GM18499 (cell line): ENCODE measurements at regions not wholly inside any gene's neighbourhood (a gene's known extent, or its start where the extent isn't known, plus 50 kb on each side); places are given as distances from the start of the nearest gene placed in this dataset.

Experiments used
- ATAC-seq: cut with Tn5 transposase; IDR thresholded peaks from one replicate; pipeline ENCODE4 v1.9.1; 2021; ENCODE audit warnings: moderate number of reproducible peaks; ENCODE audit not compliant: insufficient read depth, unreplicated experiment

- ATAC-seq = no peak
These were observed 886.0 kb upstream of the FBXO33 start for GRCh38 chr14:40318211-40318719.

GRCh38 chr14:40317690-40318089 is 885.5 kb upstream of the FBXO33 start:
- ATAC-seq = no peak

GRCh38 chr14:40312296-40312695 is 880.1 kb upstream of the FBXO33 start:
- ATAC-seq = no peak

- ATAC-seq = no peak
These were observed 876.9 kb upstream of the FBXO33 start for GRCh38 chr14:40309124-40309523.

DNA sequence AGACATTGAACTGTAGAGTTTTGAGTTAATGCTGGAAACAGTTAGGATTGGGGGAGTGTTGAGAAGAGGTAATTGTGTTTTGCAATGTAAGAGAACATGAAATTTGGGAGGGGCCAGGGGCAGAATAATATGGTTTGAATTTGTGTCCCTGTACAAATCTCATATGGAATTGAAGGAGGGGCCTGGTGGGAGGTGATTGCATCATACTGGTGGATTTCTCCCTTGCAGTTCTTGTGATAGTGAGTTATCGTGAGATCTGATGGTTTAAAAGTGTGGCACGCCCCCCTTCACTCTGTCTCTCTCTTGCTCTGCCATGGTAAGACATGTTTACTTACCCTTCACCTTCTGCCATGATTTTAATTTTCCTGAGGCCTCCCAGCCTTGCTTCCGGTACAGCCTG is 876.0 kb upstream of the FBXO33 start:
- ATAC-seq = no peak

- ATAC-seq = no peak
These were observed 864.6 kb upstream of the FBXO33 start for GRCh38 chr14:40296821-40297220.

DNA sequence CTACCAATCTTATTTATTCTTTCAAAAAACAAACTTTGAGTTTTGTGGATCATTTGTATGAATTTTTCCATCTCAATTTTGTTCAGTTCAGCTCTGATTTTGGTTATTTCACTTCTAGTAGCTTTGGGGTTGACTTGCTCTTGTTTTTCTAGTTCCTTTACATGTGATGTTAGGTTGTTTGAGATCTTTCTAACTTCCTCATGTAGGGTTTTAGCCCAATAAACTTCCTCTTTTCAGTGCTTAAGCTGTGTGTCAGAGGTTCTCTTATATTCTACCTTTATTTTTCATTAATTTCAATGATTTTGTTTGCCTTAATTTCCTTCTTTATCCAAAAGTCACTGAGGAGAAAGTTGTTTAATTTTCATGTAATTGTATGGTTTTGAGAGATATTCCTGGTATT is 860.4 kb upstream of the FBXO33 start:
- no peak for ATAC-seq

GRCh38 chr14:40282196-40282595 is 850.0 kb upstream of the FBXO33 start:
- ATAC-seq = no peak

DNA sequence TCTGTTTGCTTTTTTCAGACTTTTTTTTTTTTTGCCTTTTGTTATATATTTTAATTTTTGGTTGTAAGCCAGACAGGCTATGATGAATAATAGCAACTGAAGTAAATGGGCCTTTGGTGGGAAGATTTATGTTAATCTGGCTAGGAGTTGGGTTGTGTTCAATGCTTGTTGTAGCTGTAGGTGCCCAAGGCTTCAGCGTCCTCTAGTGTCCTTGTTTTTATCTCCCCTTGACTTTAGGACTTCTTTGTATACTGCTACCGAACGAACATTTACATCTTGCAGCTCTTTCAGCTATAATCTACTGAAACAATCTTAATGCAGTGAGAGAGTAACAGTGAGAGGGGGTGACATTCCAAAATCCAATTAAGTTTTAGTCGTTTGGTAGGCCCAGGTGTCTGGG is 848.4 kb upstream of the FBXO33 start:
- no peak for ATAC-seq

GRCh38 chr14:40273417-40273816 is 841.2 kb upstream of the FBXO33 start:
- ATAC-seq = no peak

- no peak for ATAC-seq
These were observed 839.2 kb upstream of the FBXO33 start for GRCh38 chr14:40271480-40271879.

- ATAC-seq = no peak
These were observed 837.2 kb upstream of the FBXO33 start for GRCh38 chr14:40269436-40269835.

GRCh38 chr14:40268236-40268635 is 836.0 kb upstream of the FBXO33 start:
- ATAC-seq = no peak

GRCh38 chr14:40265096-40265495 is 832.9 kb upstream of the FBXO33 start:
- no peak for ATAC-seq

DNA sequence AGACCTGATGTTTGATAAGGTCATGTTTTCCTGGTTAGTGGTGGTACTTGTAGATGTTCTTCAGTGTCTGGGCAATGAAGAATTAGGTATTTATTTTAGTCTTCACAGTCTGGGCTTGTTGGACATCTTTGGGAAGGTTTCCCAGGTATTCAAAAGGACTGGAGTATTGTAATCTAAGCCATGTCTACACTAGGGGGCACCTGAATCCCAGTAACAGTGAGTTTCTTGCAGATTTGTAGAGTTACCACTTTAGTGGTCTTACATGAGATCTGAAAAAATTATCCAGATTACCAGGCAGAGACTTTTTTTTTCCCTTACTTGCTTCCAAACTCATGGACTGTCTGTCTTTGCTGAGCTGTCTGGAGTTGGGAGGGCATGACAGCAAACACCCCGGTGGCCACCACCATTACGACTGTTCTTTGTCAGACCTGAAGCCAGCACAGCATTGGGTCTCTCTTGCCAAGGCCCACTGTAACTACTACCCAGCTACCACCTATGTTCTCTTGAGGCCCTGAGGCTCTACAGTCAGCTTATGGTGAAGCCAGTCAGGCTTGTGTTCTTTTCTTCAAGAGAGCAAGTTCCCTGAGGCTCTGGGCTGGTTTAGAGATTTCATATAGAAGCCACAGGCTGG is 820.7 kb upstream of the FBXO33 start:
- ATAC-seq = no peak

DNA sequence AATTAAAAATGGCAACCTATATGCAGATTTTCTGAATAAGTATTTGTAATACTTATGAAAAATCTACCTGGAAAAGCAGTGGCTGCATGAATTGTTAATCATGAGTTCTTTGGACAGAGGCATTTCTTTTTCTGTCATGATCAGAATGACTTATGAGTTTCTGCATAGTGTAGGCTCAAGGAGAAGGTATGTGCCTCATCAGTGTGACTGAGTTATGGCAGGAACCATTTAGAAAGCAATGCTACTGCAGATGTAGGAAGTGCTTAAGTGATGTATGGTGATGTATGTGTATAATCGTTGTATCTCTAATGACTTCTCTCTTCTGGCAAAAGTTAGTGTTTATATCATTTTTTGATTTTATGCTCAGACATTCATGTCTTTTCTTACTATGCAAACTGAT is 816.4 kb upstream of the FBXO33 start:
- ATAC-seq = no peak

DNA sequence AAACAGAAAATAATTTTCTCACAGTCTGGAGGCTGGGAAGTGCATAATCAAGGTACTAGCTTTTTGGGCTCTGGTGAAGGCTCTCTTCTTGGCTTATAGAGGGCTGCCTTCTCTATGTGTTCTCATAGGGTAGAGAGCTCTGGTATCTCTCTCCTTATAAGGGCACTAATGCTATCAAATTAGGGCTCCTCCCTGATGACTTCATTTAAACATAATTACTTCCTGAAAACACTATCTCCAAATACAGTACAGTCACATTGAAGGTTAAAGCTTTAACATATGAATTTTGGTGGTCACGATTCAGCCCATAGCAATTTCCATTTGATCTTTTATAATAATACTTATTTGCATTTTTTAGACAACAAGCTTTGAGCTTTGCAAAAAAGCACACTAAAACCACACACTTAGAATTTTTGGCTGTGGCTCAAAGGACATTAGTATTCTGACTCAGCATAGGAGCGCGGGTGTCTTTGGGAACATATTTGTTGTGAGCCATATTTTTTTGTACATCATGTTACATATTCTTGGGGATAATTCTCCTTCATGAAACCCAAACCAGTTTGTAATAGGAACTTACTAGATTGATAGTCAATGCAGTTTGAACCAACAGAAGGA is 808.1 kb upstream of the FBXO33 start:
- no peak for ATAC-seq

DNA sequence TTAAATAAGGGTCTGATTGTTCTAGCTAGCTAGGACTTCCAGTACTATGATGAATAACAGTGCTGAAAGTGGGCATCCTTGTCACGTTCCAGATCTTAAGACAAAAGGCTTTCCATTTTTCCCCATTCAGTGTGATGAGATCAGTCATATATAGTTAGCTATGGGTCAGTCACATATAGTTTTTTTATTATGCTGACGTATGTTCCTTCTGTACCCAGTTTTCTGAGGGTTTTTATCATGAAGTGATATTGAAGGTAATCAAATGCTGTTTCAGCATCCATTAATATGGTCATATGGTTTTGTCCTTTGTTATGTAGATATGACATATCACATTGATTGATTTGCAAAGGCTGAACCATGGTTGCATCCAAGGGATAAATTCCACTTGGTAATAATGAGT is 800.1 kb upstream of the FBXO33 start:
- ATAC-seq = no peak

- no peak for ATAC-seq
These were observed 797.4 kb upstream of the FBXO33 start for GRCh38 chr14:40229676-40230075.

- no peak for ATAC-seq
These were observed 790.8 kb upstream of the FBXO33 start for GRCh38 chr14:40222996-40223395.

DNA sequence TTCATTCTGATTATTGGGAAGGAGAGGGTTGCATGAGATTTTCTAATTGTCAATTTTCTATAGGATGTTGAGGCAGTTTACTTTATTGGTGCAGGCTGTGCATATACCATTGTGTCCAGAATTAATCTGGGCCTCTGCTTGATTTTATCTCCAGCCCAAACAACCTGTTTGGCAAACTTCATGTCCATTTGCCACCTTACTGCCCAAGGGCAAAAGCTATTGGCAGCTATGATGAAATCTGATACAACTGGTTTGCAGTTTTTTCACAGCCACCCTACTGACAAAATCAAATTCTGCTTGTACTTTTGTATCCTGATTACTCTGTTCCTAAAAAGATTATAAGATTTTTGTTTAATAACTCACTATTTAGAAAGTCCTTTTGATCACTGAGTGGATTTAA is 789.2 kb upstream of the FBXO33 start:
- ATAC-seq = no peak

GRCh38 chr14:40219032-40219431 is 786.8 kb upstream of the FBXO33 start:
- ATAC-seq = no peak
